ENCODE measurements at regions not wholly inside any gene's neighbourhood (a gene's known extent, or its start where the extent isn't known, plus 50 kb on each side); places are given as distances from the start of the nearest gene placed in this dataset.

DNA sequence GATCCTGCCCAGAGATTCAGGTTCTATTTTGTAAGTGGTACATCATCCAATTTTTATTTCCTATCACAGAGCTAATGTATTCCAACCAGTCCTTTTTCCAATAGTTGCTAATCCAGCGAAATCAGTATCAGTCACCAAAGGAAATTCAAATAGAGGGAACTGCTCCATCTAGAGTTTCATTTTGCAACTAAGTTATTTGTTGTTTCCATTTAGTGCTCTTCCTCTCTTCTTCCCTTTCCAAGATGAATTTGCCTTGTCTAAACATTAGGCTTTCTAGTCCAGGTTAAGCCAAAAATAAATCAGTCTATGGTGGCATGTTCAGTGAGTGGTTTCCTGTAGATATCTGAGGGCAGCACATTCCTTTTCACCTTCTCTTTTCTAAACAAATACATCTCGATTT lies 79.8 kb upstream of the SPATA31D4 start:
- H3K27ac ChIP-seq: peak overlapping the region; percentile 62
- peak; percentile 69 for TF ChIP-seq CTCF (conservative IDR thresholded peaks at IDR 0.05)

- TF ChIP-seq CTCF (conservative IDR thresholded peaks at IDR 0.05): no peak
Observed at GRCh38 chr9:81849631-81850259, 78.5 kb upstream of the SPATA31D4 start.

DNA sequence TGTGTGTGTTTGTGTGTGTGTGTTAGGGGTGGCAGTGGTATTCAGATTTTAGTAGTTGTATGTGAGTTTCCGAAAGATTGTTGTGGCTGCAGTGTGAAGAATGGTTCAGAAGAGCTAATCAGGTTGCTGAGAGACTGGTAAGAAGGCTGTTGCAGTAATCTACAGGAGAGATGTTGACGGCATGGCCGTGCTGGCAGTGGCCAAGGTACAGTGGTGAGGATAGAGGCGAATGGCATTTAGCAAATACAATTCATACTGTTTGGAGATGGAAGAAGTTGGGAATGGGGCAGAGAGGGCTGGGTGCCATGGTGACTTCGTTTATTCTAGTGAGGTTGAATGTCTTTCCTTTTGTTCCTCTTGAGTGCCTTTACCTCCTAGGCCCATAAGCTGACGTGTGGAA lies 77.5 kb upstream of the SPATA31D4 start:
- TF ChIP-seq CTCF (conservative IDR thresholded peaks at IDR 0.05): no peak
- H3K27ac ChIP-seq: no peak overlapping the region

More at GRCh38 chr9:81849631-81850259, 78.5 kb upstream of the SPATA31D4 start:
- H3K27ac ChIP-seq: no peak overlapping the region

- TF ChIP-seq CTCF (conservative IDR thresholded peaks at IDR 0.05): no peak
- H3K27ac ChIP-seq: no peak overlapping the region
Observed at GRCh38 chr9:81851340-81851739, 76.9 kb upstream of the SPATA31D4 start.

GRCh38 chr9:81852820-81853219 lies 75.4 kb upstream of the SPATA31D4 start:
- TF ChIP-seq CTCF (conservative IDR thresholded peaks at IDR 0.05): no peak
- no peak overlapping the region for H3K27ac ChIP-seq

GRCh38 chr9:81855538-81855937 lies 72.7 kb upstream of the SPATA31D4 start:
- TF ChIP-seq CTCF (conservative IDR thresholded peaks at IDR 0.05): no peak
- no peak overlapping the region for H3K27ac ChIP-seq

- no peak overlapping the region for H3K27ac ChIP-seq
- TF ChIP-seq CTCF (conservative IDR thresholded peaks at IDR 0.05): no peak
Observed at GRCh38 chr9:81858657-81859430, 69.4 kb upstream of the SPATA31D4 start.
